OCI-LY7 (cell line): ENCODE measurements at regions not wholly inside any gene's neighbourhood (a gene's known extent, or its start where the extent isn't known, plus 50 kb on each side); places are given as distances from the start of the nearest gene placed in this dataset.

Experiments used
- BruUV-seq: library from RNA; stranded (reverse); fragments of 400-500 nt; replicated peaks from 2 replicates; lab custom pipeline; 2021; lab: Mats Ljungman, UMichigan
- CTCF ChIA-PET: fragments of 300-600 bp; sonication (Branson Sonifier 250); formaldehyde crosslinking; loops from one replicate; lab custom pipeline; 2022; ENCODE audit warnings: antibody characterized with exemption; ENCODE audit not compliant: unreplicated experiment; lab: Charles Lee
- POLR2A ChIA-PET: fragments of 300-600 bp; sonication (Branson Sonifier 250); formaldehyde crosslinking; loops from one replicate; lab custom pipeline; 2022; ENCODE audit warnings: antibody characterized with exemption; lab: Charles Lee
- DNase-seq: peaks from one replicate; pipeline ENCODE4 v3.0.0-alpha.2; 2015; ENCODE audit warnings: low spot score
- H2AFZ ChIP-seq: fragments of 200-600 bp; sonication (generic), shearing (Covaris generic); 2 replicates; pipeline ENCODE4 v1.6.1; 2014; ENCODE audit warnings: mild to moderate bottlenecking, antibody characterized with exemption, low read length, moderate library complexity
- H3K27ac ChIP-seq: fragments of 200-600 bp; sonication (generic); 2 replicates; pipeline ENCODE4 v1.5.1; 2014; ENCODE audit warnings: mixed run types, low read depth, mild to moderate bottlenecking, moderate library complexity, low read length, inconsistent platforms; ENCODE audit not compliant: poor library complexity, severe bottlenecking
- H3K36me3 ChIP-seq: fragments of 200-600 bp; sonication (generic); 2 replicates; pipeline ENCODE4 v1.6.1; 2014; ENCODE audit warnings: mild to moderate bottlenecking, antibody characterized with exemption, low read length, moderate library complexity, mixed read lengths; ENCODE audit not compliant: insufficient read depth
- H3K4me1 ChIP-seq: fragments of 200-600 bp; sonication (generic); 2 replicates; pipeline ENCODE4 v1.5.1; 2014; ENCODE audit warnings: mild to moderate bottlenecking, low read length; ENCODE audit not compliant: insufficient read depth, poor library complexity, severe bottlenecking
- H3K4me2 ChIP-seq: fragments of 200-600 bp; sonication (generic); 2 replicates; pipeline ENCODE4 v1.6.1; 2014; ENCODE audit warnings: mild to moderate bottlenecking, low read length
- H3K4me3 ChIP-seq: fragments of 200-600 bp; sonication (generic); 2 replicates; pipeline ENCODE4 v1.5.1; 2014; ENCODE audit warnings: mild to moderate bottlenecking, low read depth, low read length; ENCODE audit not compliant: poor library complexity, severe bottlenecking
- H3K79me2 ChIP-seq: fragments of 200-600 bp; sonication (generic); 2 replicates; pipeline ENCODE4 v1.6.1; 2016; ENCODE audit warnings: low read depth, mild to moderate bottlenecking, low read length, moderate library complexity, mixed read lengths; ENCODE audit not compliant: insufficient read depth
- H3K9me2 ChIP-seq: fragments of 200-600 bp; sonication (generic); 2 replicates; pipeline ENCODE4 v1.6.1; 2016; ENCODE audit warnings: mild to moderate bottlenecking, low read length, mixed read lengths; ENCODE audit not compliant: insufficient read depth
- H3K9me3 ChIP-seq: fragments of 200-600 bp; sonication (generic); 2 replicates; pipeline ENCODE4 v1.6.1; 2014; ENCODE audit warnings: mild to moderate bottlenecking, mixed run types, low read length, mixed read lengths
- H4K20me1 ChIP-seq: fragments of 200-600 bp; sonication (generic); 2 replicates; pipeline ENCODE4 v1.6.1; 2014; ENCODE audit warnings: mild to moderate bottlenecking, antibody characterized with exemption, low read length, moderate library complexity, mixed read lengths; ENCODE audit not compliant: insufficient read depth
- EZH2phosphoT487 ChIP-seq: fragments of 200-600 bp; sonication (generic); IDR thresholded peaks from 2 replicates; pipeline ENCODE4 v1.6.1; 2018; ENCODE audit warnings: low read depth, borderline replicate concordance, mild to moderate bottlenecking, mixed run types, antibody characterized with exemption, low read length, moderate library complexity, mixed read lengths
- intact Hi-C: fragments of 100-400 bp; cut with micrococcal nuclease; formaldehyde crosslinking; loops from one replicate; pipeline ENCODE4 v1.10.0; 2022; ENCODE audit not compliant: unreplicated experiment
- TF ChIP-seq, protein P1 (sequence below): fragments of 200-600 bp; sonication (generic); conservative IDR thresholded peaks from 2 replicates; pipeline ENCODE4 v1.5.1; 2014; ENCODE audit warnings: mild to moderate bottlenecking, antibody characterized with exemption, low read length, moderate library complexity, mixed read lengths

DNA sequence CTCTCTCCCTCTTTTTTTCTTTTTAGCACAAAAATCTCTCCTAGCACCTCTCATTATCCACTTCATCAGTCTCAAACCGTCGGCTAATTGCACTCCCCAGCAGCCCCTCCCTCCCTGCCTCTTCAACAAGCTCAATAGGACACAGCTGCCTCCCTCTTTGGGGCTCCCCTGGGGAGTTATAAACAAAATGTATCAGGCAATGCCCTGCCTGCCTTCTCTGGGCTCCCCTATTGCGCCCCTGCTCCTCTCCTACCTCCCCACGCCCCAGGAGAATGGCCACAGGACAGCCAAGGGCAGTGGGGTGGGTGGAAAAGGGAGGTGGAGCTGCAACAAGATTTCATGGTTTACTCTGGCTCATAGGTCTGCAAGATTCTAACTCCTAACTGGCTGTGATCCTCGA lies 147.1 kb upstream of the GRIK3 start:
- no peak overlapping the region for H3K4me2 ChIP-seq

DNA sequence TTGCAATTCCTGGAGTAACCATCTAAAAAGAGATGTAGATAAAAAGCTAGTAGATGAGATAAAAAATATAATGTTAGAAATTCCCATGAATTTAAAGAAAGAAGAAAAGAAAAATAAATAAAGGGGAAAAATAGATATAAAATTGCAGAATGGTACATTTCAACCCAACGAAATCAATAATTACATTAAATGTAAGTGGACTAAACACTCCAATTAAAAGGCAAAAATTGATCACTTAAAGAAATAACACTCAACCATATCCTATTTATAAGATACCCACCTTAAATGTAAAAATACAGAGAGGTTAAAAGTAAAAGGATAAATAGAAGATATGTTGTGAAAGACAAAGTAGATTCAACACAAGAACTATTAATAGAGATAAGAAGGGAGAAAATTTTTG lies 150.5 kb upstream of the GRIK3 start:
- no peak for TF ChIP-seq EZH2phosphoT487
- TF ChIP-seq, protein P1, sequence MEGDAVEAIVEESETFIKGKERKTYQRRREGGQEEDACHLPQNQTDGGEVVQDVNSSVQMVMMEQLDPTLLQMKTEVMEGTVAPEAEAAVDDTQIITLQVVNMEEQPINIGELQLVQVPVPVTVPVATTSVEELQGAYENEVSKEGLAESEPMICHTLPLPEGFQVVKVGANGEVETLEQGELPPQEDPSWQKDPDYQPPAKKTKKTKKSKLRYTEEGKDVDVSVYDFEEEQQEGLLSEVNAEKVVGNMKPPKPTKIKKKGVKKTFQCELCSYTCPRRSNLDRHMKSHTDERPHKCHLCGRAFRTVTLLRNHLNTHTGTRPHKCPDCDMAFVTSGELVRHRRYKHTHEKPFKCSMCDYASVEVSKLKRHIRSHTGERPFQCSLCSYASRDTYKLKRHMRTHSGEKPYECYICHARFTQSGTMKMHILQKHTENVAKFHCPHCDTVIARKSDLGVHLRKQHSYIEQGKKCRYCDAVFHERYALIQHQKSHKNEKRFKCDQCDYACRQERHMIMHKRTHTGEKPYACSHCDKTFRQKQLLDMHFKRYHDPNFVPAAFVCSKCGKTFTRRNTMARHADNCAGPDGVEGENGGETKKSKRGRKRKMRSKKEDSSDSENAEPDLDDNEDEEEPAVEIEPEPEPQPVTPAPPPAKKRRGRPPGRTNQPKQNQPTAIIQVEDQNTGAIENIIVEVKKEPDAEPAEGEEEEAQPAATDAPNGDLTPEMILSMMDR: no peak
- Histone ChIP-seq H3K79me2 (no peaks in the 10 kb centered on the region), H3K4me1 (no peaks in the 10 kb centered on the region), H4K20me1 (no peaks in the 10 kb centered on the region), H3K4me2 (no peak overlapping the region), H3K36me3 (no peaks in the 10 kb centered on the region), H3K9me3 (no peaks in the 10 kb centered on the region), H3K4me3 (no peak overlapping the region), H3K9me2 (no peaks in the 10 kb centered on the region), H2AFZ (no peak overlapping the region), H3K27ac (no peak overlapping the region)
- DNase-seq: no peak
- intact Hi-C loops: no loop called here
- BruUV-seq: no TSS peak
- ChIA-PET POLR2A (interaction anchor here (0.7 kb wide), 1 partner anchor 103 kb away, joined by 3 read pairs; no protein-coding TSS in a partner anchor), CTCF (no interaction called here)

More for the DNA sequence above, 147.1 kb upstream of the GRIK3 start:
- H3K9me2 ChIP-seq: no peaks in the 10 kb centered on the region
- no peaks in the 10 kb centered on the region for H3K9me3 ChIP-seq
- BruUV-seq: no TSS peak
- CTCF ChIA-PET: no interaction called here
- no peaks in the 10 kb centered on the region for H3K36me3 ChIP-seq
- H4K20me1 ChIP-seq: no peaks in the 10 kb centered on the region
- DNase-seq: no peak
- POLR2A ChIA-PET: no interaction called here
- H2AFZ ChIP-seq: no peak overlapping the region
- H3K4me3 ChIP-seq: no peak overlapping the region
- intact Hi-C loops: no loop called here
- H3K79me2 ChIP-seq: no peaks in the 10 kb centered on the region
- H3K27ac ChIP-seq: no peak overlapping the region
- no peak for TF ChIP-seq EZH2phosphoT487
- TF ChIP-seq, protein P1: no peak
- no peaks in the 10 kb centered on the region for H3K4me1 ChIP-seq

DNA sequence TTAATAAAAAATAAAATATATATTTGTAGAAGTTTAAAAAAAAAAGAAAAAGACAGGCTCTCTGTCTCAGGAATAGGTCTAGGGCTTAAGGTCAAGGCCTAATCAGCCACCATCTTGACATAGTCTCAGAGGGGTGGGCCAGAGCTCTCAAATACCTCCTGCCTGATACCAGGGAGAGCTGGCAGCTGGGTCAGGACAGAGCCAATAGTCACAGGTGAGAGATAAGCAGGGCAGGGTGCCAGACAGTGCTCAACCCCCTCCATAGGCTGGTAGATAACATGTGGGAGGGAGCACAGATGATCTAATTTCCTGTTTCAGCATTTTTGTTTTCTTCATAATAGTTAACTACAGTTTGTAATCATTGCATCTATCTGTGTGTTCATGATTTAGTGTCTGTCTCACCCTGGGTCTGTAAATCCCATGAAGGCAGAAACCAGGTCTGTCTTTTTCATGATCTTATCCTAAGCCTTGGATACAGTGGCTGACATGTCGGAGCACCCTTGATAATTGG lies 152.0 kb upstream of the GRIK3 start:
- no peaks in the 10 kb centered on the region for H3K36me3 ChIP-seq
- no peaks in the 10 kb centered on the region for H3K9me2 ChIP-seq
- no peak for TF ChIP-seq EZH2phosphoT487
- TF ChIP-seq, protein P1: no peak
- no peak overlapping the region for H2AFZ ChIP-seq
- no peak for DNase-seq
- no peaks in the 10 kb centered on the region for H3K9me3 ChIP-seq
- H3K27ac ChIP-seq: no peak overlapping the region
- intact Hi-C loops: no loop called here
- H3K79me2 ChIP-seq: no peaks in the 10 kb centered on the region
- H4K20me1 ChIP-seq: no peaks in the 10 kb centered on the region
- ChIA-PET POLR2A (no interaction called here), CTCF (no interaction called here)
- no TSS peak for BruUV-seq
- no peak overlapping the region for H3K4me2 ChIP-seq
- no peaks in the 10 kb centered on the region for H3K4me1 ChIP-seq
- no peak overlapping the region for H3K4me3 ChIP-seq
